Psoas muscle (tissue), 7 donors: ENCODE measurements at regions not wholly inside any gene's neighbourhood (a gene's known extent, or its start where the extent isn't known, plus 50 kb on each side); places are given as distances from the start of the nearest gene placed in this dataset.

Experiments used
- ATAC-seq, 4 donors: fragments of 200-7000 bp; cut with Tn5 transposase; one replicate each; pipeline ENCODE4 v1.9.1; 2020; ENCODE audit warnings: moderate library complexity in 3 of 4, mild to moderate bottlenecking in 2 of 4
- DNase-seq, 2 donors: peaks; one replicate each; pipeline ENCODE4 v3.0.0-alpha.2; 2020
- H3K27ac ChIP-seq: fragments of 200-600 bp; one replicate; pipeline ENCODE4 v1.8.0; 2022
- H3K27me3 ChIP-seq, 3 donors: fragments of 200-600 bp in 1 of 3; one replicate each; pipeline versions ENCODE4 v1.6.1 to v1.8.0; 2013 to 2022; ENCODE audit warnings: low read length in 2 of 3, mild to moderate bottlenecking in 2 of 3, moderate library complexity in 1 of 3; ENCODE audit not compliant: insufficient read depth in 3 of 3
- H3K36me3 ChIP-seq, 2 donors: fragments of 200-600 bp in 1 of 2; one replicate each; pipeline versions ENCODE4 v1.6.1 to v1.8.0; 2013 to 2022; ENCODE audit warnings: low read depth in 1 of 2, mild to moderate bottlenecking in 1 of 2, moderate library complexity in 1 of 2; ENCODE audit not compliant: insufficient read depth in 1 of 2
- H3K4me1 ChIP-seq: fragments of 200-600 bp; one replicate; pipeline ENCODE4 v1.8.0; 2022
- H3K4me3 ChIP-seq: fragments of 200-600 bp; one replicate; pipeline ENCODE4 v1.8.0; 2022; ENCODE audit warnings: mild to moderate bottlenecking
- H3K9me3 ChIP-seq: fragments of 200-600 bp; one replicate; pipeline ENCODE4 v1.8.0; 2022
- CTCF ChIP-seq: fragments of 200-600 bp; IDR thresholded peaks from one replicate; pipeline ENCODE4 v1.8.0; 2022; ENCODE audit warnings: antibody characterized with exemption
- WGBS, 3 donors: extraction: QIAGEN DNeasy Blood & Tissue Kit; methylation state at CpG; one replicate each; pipeline versions ENCODE4 v1.1.6 to v1.1.7; 2013; 5-methylcytosine and 5-hydroxymethylcytosine counted together
- intact Hi-C, 2 donors: fragments of 100-400 bp; cut with DNase I; formaldehyde crosslinking; loops; one replicate each; pipeline versions ENCODE4 v1.11.0 to v1.14.2; 2022
- donor health status: healthy with polysubstance abuse.
- donor health status: DM: no; HTN: no; CAD: no; lungs with moderate emphysema.
- donor health status: Bipolar disorder and iron deficiency.
- donor health status: healthy.
- donor health status: DM: yes; HTN: yes; CAD: no.
- donor health status: DM: no; HTN: no; CAD: no.
- donor health status: DM: yes; HTN: yes; CAD: no.

DNA sequence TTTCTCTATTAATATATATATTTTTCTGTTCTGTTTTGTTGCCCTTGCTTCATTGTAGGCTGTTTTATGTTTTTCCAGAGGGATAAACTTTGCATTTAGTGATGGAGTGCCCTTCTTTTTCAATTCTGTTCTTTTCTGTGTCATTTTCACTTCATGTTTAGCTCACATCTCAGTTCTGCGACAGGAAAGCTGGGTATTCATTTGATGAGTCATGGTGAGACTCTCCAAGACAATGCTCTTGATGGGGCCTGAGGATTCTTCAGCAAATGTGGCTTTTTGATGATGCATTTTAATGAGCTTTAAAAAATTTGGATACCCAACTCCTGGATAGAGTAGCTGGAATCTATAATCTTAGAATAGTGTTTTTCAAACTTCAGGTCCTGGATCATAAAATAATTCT, 56.5 kb upstream of the SPATA31D4 start:
- ATAC-seq (no peak), DNase-seq (no peak)
- Histone ChIP-seq H3K4me3 (no peak overlapping the region), H3K4me1 (no peaks in the 10 kb centered on the region), H3K36me3 (no peaks in the 10 kb centered on the region), H3K27me3 (no peaks in the 10 kb centered on the region), H3K27ac (no peak overlapping the region), H3K9me3 (no peaks in the 10 kb centered on the region)
- TF ChIP-seq CTCF: no peak
- 39 to 47% (median 41%) methylated on average over 1 of the region's 1 CpG for WGBS, 3 donors
- intact Hi-C loops: no loop called here

- Histone ChIP-seq H3K9me3 (no peaks in the 10 kb centered on the region), H3K27me3 (no peaks in the 10 kb centered on the region), H3K4me3 (no peak overlapping the region), H3K4me1 (no peaks in the 10 kb centered on the region), H3K36me3 (no peaks in the 10 kb centered on the region), H3K27ac (no peak overlapping the region)
- no peak for TF ChIP-seq CTCF
- no peak for ATAC-seq
- 73 to 81% (median 76%) methylated on average over 7 of the region's 7 CpGs for WGBS, 3 donors
- intact Hi-C loops: no loop called here
- DNase-seq: no peak
Measured at GRCh38 chr9:81874250-81874649, 54.0 kb upstream of the SPATA31D4 start.

DNA sequence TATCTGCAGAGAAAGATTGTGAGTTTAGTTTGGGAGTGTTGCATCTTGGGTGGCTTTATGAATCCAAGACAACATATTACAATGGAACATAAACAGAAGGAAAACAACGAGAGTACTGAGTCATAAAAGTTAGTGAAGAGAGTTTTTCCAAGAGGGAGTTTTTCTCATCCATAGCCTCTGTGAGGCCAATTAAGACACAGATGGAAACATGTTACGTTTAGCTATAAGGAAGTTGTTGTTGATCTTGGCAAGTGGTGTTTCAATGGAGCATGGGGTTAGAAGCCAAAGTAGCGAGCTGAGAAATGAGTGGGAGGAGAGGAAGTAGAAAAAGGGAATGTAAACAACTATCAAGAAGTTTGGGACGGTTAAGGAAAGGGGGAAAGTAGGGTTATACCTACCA, 53.3 kb upstream of the SPATA31D4 start:
- ATAC-seq: no peak
- 52 to 57% (median 57%) methylated on average over 4 of the region's 4 CpGs for WGBS, 3 donors

GRCh38 chr9:81877047-81877446, 51.2 kb upstream of the SPATA31D4 start:
- no peak for DNase-seq
- 89 to 95% (median 94%) methylated on average over 9 of the region's 9 CpGs for WGBS, 3 donors
- TF ChIP-seq CTCF: no peak
- H3K36me3 ChIP-seq: no peaks in the 10 kb centered on the region
- no peaks in the 10 kb centered on the region for H3K4me1 ChIP-seq
- no peaks in the 10 kb centered on the region for H3K9me3 ChIP-seq
- no peaks in the 10 kb centered on the region for H3K27me3 ChIP-seq
- ATAC-seq: no peak
- H3K4me3 ChIP-seq: no peak overlapping the region
- no peak overlapping the region for H3K27ac ChIP-seq
- intact Hi-C loops: no loop called here

More for the DNA sequence above, 53.3 kb upstream of the SPATA31D4 start:
- intact Hi-C loops: no loop called here
- DNase-seq: no peak
- Histone ChIP-seq H3K9me3 (no peaks in the 10 kb centered on the region), H3K27ac (no peak overlapping the region), H3K27me3 (no peaks in the 10 kb centered on the region), H3K4me1 (no peaks in the 10 kb centered on the region), H3K36me3 (no peaks in the 10 kb centered on the region), H3K4me3 (no peak overlapping the region)
- no peak for TF ChIP-seq CTCF
